ENCODE measurements at regions not wholly inside any gene's neighbourhood (a gene's known extent, or its start where the extent isn't known, plus 50 kb on each side); places are given as distances from the start of the nearest gene placed in this dataset.

DNA sequence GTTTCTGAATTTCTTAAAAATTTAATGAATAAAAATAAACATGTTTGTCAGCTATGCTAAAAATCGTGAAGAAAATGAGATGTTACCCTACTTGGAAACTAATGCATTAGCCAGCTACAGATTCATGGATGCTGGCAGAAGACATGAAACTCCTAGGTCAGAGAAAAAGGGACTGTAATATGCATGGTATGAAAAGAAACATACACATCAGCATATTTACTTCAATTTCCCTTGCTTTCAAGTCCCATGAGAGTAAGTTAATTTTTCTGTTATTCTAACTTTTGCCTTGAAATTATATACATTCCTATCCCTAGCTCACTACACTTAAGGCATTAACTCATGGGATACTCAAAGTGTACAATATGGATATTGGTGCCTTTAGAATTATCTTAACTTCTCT lies 2041.4 kb upstream of the LRRTM1 start:
- H3K9me3 ChIP-seq (ENCODE audit: low read depth, low read length, poor library complexity, severe bottlenecking), result peaks cover 34% of the 10 kb centered on the region
- TF ChIP-seq, protein P1, sequence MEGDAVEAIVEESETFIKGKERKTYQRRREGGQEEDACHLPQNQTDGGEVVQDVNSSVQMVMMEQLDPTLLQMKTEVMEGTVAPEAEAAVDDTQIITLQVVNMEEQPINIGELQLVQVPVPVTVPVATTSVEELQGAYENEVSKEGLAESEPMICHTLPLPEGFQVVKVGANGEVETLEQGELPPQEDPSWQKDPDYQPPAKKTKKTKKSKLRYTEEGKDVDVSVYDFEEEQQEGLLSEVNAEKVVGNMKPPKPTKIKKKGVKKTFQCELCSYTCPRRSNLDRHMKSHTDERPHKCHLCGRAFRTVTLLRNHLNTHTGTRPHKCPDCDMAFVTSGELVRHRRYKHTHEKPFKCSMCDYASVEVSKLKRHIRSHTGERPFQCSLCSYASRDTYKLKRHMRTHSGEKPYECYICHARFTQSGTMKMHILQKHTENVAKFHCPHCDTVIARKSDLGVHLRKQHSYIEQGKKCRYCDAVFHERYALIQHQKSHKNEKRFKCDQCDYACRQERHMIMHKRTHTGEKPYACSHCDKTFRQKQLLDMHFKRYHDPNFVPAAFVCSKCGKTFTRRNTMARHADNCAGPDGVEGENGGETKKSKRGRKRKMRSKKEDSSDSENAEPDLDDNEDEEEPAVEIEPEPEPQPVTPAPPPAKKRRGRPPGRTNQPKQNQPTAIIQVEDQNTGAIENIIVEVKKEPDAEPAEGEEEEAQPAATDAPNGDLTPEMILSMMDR (conservative IDR thresholded peaks at IDR 0.05; ENCODE audit: low read depth, low read length), result no peak
- no peak for TF ChIP-seq EZH2 (IDR thresholded peaks at IDR 0.05; ENCODE audit: borderline replicate concordance, low read depth, low read length, poor library complexity, severe bottlenecking)
- no peak overlapping the region for H3K4me3 ChIP-seq (ENCODE audit: low read depth, low read length, poor library complexity, severe bottlenecking)
- intact Hi-C loops (cut with micrococcal nuclease; ENCODE audit: unreplicated experiment), result no loop called here
- H3K27ac ChIP-seq (ENCODE audit: low read depth, low read length, poor library complexity, severe bottlenecking), result no peak overlapping the region
- POLR2A ChIA-PET (ENCODE audit: low non-redundant PET), result no interaction called here
- CTCF ChIA-PET, result no interaction called here
- H3K4me1 ChIP-seq (ENCODE audit: insufficient read depth, low read length, poor library complexity, severe bottlenecking), result no peaks in the 10 kb centered on the region
- no TSS peak for BruUV-seq (replicated peaks)
- H3K27me3 ChIP-seq (replicated peaks; ENCODE audit: insufficient read depth, low read depth, low read length, poor library complexity), result no peaks in the 10 kb centered on the region
- no peaks in the 10 kb centered on the region for H3K36me3 ChIP-seq (ENCODE audit: insufficient read depth, low read length, poor library complexity, severe bottlenecking)
- DNase-seq (ENCODE audit: low spot score), result no peak

DNA sequence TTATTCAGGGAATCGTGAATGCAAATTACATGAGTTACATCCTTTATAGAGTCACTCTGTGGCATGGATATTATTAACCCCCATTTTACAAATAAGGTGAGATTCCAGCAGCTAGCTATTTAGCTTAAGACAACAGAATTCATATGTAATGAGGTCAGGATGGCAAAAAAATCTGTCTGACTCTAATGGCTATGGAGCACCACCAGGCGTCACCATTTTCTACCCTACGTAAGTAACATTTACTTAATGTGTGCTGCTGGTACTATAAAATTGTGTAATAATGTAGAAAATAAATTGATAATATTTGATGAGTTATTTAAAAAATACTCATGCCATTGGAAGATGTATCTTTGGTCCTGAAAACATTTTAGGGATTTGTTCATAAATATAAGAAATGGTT lies 2040.1 kb upstream of the LRRTM1 start:
- Histone ChIP-seq H3K9me3 (ENCODE audit: low read depth, low read length, poor library complexity, severe bottlenecking) (peaks cover 25% of the 10 kb centered on the region), H3K4me3 (ENCODE audit: low read depth, low read length, poor library complexity, severe bottlenecking) (no peak overlapping the region), H3K36me3 (ENCODE audit: insufficient read depth, low read length, poor library complexity, severe bottlenecking) (no peaks in the 10 kb centered on the region), H3K27me3 (replicated peaks; ENCODE audit: insufficient read depth, low read depth, low read length, poor library complexity) (no peaks in the 10 kb centered on the region), H3K4me1 (ENCODE audit: insufficient read depth, low read length, poor library complexity, severe bottlenecking) (no peaks in the 10 kb centered on the region), H3K27ac (ENCODE audit: low read depth, low read length, poor library complexity, severe bottlenecking) (no peak overlapping the region)
- BruUV-seq (replicated peaks), result no TSS peak
- ChIA-PET CTCF (no interaction called here), POLR2A (ENCODE audit: low non-redundant PET) (no interaction called here)
- DNase-seq (ENCODE audit: low spot score), result no peak
- intact Hi-C loops (cut with micrococcal nuclease; ENCODE audit: unreplicated experiment), result no loop called here
- TF ChIP-seq, protein P1 (conservative IDR thresholded peaks at IDR 0.05; ENCODE audit: low read depth, low read length), result no peak
- no peak for TF ChIP-seq EZH2 (IDR thresholded peaks at IDR 0.05; ENCODE audit: borderline replicate concordance, low read depth, low read length, poor library complexity, severe bottlenecking)

DNA sequence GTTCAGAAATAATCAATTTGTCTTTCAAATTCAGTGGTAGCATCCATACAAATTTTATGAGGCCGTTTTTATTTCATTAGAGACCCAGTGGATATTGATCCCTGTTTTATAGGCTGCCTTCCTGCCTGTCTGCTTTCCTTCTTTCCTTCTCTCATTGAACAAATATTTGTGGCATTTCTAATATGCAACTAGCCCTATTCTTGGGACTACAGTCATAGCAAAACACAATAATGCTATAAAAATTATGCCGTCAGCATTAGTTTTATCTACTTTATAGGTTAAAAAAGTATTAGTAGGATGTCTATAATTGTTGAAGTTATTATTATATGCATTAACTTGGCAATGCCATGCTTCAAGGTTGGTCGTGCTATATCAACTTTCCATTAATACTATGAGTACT lies 2037.8 kb upstream of the LRRTM1 start:
- Histone ChIP-seq H3K9me3 (ENCODE audit: low read depth, low read length, poor library complexity, severe bottlenecking) (peaks cover 16% of the 10 kb centered on the region), H3K27me3 (replicated peaks; ENCODE audit: insufficient read depth, low read depth, low read length, poor library complexity) (no peaks in the 10 kb centered on the region), H3K4me1 (ENCODE audit: insufficient read depth, low read length, poor library complexity, severe bottlenecking) (no peaks in the 10 kb centered on the region), H3K4me3 (ENCODE audit: low read depth, low read length, poor library complexity, severe bottlenecking) (no peak overlapping the region), H3K27ac (ENCODE audit: low read depth, low read length, poor library complexity, severe bottlenecking) (no peak overlapping the region), H3K36me3 (ENCODE audit: insufficient read depth, low read length, poor library complexity, severe bottlenecking) (no peaks in the 10 kb centered on the region)
- POLR2A ChIA-PET (ENCODE audit: low non-redundant PET), result no interaction called here
- DNase-seq (ENCODE audit: low spot score), result no peak
- intact Hi-C loops (cut with micrococcal nuclease; ENCODE audit: unreplicated experiment), result no loop called here
- TF ChIP-seq EZH2 (IDR thresholded peaks at IDR 0.05; ENCODE audit: borderline replicate concordance, low read depth, low read length, poor library complexity, severe bottlenecking), result no peak
- TF ChIP-seq, protein P1 (conservative IDR thresholded peaks at IDR 0.05; ENCODE audit: low read depth, low read length), result no peak
- CTCF ChIA-PET, result no interaction called here
- BruUV-seq (replicated peaks), result no TSS peak

Data from A673 (cell line).